Loucy (cell line): ENCODE measurements at regions not wholly inside any gene's neighbourhood (a gene's known extent, or its start where the extent isn't known, plus 50 kb on each side); places are given as distances from the start of the nearest gene placed in this dataset.

Experiments
- H2AFZ ChIP-seq: fragments of 200-600 bp; sonication (generic); 2 replicates; pipeline ENCODE4 v1.6.0; 2016; ENCODE audit warnings: antibody characterized with exemption, mild to moderate bottlenecking, low read length, moderate library complexity
- H3F3A ChIP-seq: fragments of 200-600 bp; 2 replicates; pipeline ENCODE4 v1.6.0; 2016; ENCODE audit warnings: antibody characterized with exemption, low read depth, mild to moderate bottlenecking
- H3K27me3 ChIP-seq: fragments of 200-600 bp; sonication (generic); 2 replicates; pipeline ENCODE4 v1.6.1; 2014; ENCODE audit warnings: low read length, mild to moderate bottlenecking; ENCODE audit not compliant: insufficient read depth, poor library complexity, severe bottlenecking
- H3K36me3 ChIP-seq: fragments of 200-600 bp; sonication (generic); 2 replicates; pipeline ENCODE4 v1.6.1; 2016; ENCODE audit warnings: low read length; ENCODE audit not compliant: insufficient read depth
- H3K4me1 ChIP-seq: fragments of 200-600 bp; sonication (generic); 2 replicates; pipeline ENCODE4 v1.5.1; 2014; ENCODE audit warnings: low read length, mild to moderate bottlenecking; ENCODE audit not compliant: insufficient read depth, poor library complexity, severe bottlenecking
- H3K4me2 ChIP-seq: fragments of 200-600 bp; sonication (generic); 2 replicates; pipeline ENCODE4 v1.6.0; 2014; ENCODE audit warnings: antibody characterized with exemption, low read length, low read depth, mild to moderate bottlenecking; ENCODE audit not compliant: poor library complexity, severe bottlenecking
- H3K4me3 ChIP-seq: fragments of 200-600 bp; sonication (generic); 2 replicates; pipeline ENCODE4 v1.5.1; 2014; ENCODE audit warnings: low read length, mild to moderate bottlenecking, mixed read lengths; ENCODE audit not compliant: poor library complexity, severe bottlenecking
- H3K79me2 ChIP-seq: fragments of 200-600 bp; sonication (generic); 2 replicates; pipeline ENCODE4 v1.6.1; 2014; ENCODE audit warnings: low read length; ENCODE audit not compliant: insufficient read depth
- H3K9ac ChIP-seq: fragments of 200-600 bp; sonication (generic); 2 replicates; pipeline ENCODE4 v1.6.0; 2014; ENCODE audit warnings: mild to moderate bottlenecking, low read depth, low read length, moderate library complexity; ENCODE audit not compliant: poor library complexity, severe bottlenecking
- H3K9me2 ChIP-seq: fragments of 200-600 bp; sonication (generic); replicated peaks from 2 replicates; pipeline ENCODE4 v1.6.1; 2016; ENCODE audit warnings: low read depth, low read length, mixed read lengths
- H3K9me3 ChIP-seq: fragments of 200-600 bp; sonication (generic); 2 replicates; pipeline ENCODE4 v1.6.1; 2014; ENCODE audit warnings: mild to moderate bottlenecking, antibody characterized with exemption, low read length, low read depth; ENCODE audit not compliant: insufficient read depth
- H4K20me1 ChIP-seq: fragments of 200-600 bp; sonication (generic); 2 replicates; pipeline ENCODE4 v1.6.0; 2014; ENCODE audit warnings: antibody characterized with exemption, low read length, mild to moderate bottlenecking; ENCODE audit not compliant: insufficient read depth, poor library complexity, severe bottlenecking
- EZH2phosphoT487 ChIP-seq: fragments of 200-600 bp; IDR thresholded peaks from 2 replicates; pipeline ENCODE4 v1.6.1; 2018; ENCODE audit warnings: antibody characterized with exemption, mild to moderate bottlenecking, moderate library complexity, borderline replicate concordance
- TF ChIP-seq, protein P1 (sequence below): fragments of 200-600 bp; sonication (generic); conservative IDR thresholded peaks from 2 replicates; pipeline ENCODE4 v1.5.1; 2014; ENCODE audit warnings: mild to moderate bottlenecking, antibody characterized with exemption, low read length

DNA sequence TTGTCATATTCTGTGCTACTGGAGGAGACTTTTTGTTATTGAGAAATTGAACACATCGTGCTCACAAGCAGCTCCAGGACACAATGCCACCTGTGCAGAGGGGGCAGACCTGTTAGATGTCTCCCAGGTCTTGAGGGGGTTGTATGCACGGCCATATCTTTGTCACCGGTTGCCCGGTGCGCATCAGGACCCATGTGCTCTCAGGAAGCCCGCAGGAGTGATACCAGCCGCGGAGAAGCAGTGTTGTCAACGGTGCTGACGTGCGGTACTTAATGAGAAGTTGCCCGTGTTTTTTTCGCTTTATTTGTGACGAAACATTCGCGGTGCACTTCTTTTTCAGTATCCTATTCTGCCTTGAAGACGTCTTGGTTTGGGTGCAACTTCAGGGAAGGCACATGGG is 128.2 kb upstream of the RTL1 start:
- no peak overlapping the region for H3K4me2 ChIP-seq

DNA sequence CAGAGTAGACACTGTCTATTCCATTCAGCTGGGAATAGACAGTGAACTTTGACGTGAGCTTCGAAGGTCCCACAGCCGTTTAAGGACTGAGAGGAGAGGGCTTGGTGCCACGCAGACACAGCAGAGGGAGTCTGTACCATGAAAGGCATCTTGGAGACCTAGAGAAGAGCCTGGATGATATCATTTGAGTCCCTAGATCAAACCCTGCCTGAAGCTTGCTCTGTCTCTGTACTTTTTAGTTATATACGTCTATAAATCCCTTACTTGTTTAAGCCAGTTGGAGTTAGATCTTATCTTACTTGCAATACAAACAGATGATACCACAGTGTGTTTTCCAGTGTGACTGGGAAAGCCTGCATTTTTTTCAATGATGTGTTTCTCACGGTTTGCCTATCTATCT is 128.9 kb upstream of the RTL1 start:
- TF ChIP-seq EZH2phosphoT487 = no peak
- TF ChIP-seq, protein P1, sequence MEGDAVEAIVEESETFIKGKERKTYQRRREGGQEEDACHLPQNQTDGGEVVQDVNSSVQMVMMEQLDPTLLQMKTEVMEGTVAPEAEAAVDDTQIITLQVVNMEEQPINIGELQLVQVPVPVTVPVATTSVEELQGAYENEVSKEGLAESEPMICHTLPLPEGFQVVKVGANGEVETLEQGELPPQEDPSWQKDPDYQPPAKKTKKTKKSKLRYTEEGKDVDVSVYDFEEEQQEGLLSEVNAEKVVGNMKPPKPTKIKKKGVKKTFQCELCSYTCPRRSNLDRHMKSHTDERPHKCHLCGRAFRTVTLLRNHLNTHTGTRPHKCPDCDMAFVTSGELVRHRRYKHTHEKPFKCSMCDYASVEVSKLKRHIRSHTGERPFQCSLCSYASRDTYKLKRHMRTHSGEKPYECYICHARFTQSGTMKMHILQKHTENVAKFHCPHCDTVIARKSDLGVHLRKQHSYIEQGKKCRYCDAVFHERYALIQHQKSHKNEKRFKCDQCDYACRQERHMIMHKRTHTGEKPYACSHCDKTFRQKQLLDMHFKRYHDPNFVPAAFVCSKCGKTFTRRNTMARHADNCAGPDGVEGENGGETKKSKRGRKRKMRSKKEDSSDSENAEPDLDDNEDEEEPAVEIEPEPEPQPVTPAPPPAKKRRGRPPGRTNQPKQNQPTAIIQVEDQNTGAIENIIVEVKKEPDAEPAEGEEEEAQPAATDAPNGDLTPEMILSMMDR = no peak
- no peaks in the 10 kb centered on the region for H3K36me3 ChIP-seq
- H3K4me2 ChIP-seq = no peak overlapping the region
- no peaks in the 10 kb centered on the region for H3K9me2 ChIP-seq
- no peaks in the 10 kb centered on the region for H3K4me1 ChIP-seq
- no peak overlapping the region for H3K9ac ChIP-seq
- H3F3A ChIP-seq = no peaks in the 10 kb centered on the region
- H3K4me3 ChIP-seq = no peak overlapping the region
- H3K9me3 ChIP-seq = no peaks in the 10 kb centered on the region
- no peak overlapping the region for H2AFZ ChIP-seq
- no peaks in the 10 kb centered on the region for H3K27me3 ChIP-seq
- no peaks in the 10 kb centered on the region for H4K20me1 ChIP-seq
- H3K79me2 ChIP-seq = no peaks in the 10 kb centered on the region

More for the DNA sequence above, 128.2 kb upstream of the RTL1 start:
- TF ChIP-seq, protein P1 = no peak
- TF ChIP-seq EZH2phosphoT487 = no peak
- H4K20me1 ChIP-seq = no peaks in the 10 kb centered on the region
- no peaks in the 10 kb centered on the region for H3K9me3 ChIP-seq
- H3K9me2 ChIP-seq = no peaks in the 10 kb centered on the region
- H3K9ac ChIP-seq = no peak overlapping the region
- no peaks in the 10 kb centered on the region for H3K36me3 ChIP-seq
- H2AFZ ChIP-seq = no peak overlapping the region
- H3K4me3 ChIP-seq = no peak overlapping the region
- H3K27me3 ChIP-seq = no peaks in the 10 kb centered on the region
- H3K79me2 ChIP-seq = no peaks in the 10 kb centered on the region
- no peaks in the 10 kb centered on the region for H3F3A ChIP-seq
- no peaks in the 10 kb centered on the region for H3K4me1 ChIP-seq

GRCh38 chr14:101033006-101033405 is 129.5 kb upstream of the RTL1 start:
- H3K27me3 ChIP-seq = no peaks in the 10 kb centered on the region

More at GRCh38 chr14:101033006-101033405, 129.5 kb upstream of the RTL1 start:
- Histone ChIP-seq H3K4me2 (no peak overlapping the region), H3K4me3 (no peak overlapping the region), H3F3A (no peaks in the 10 kb centered on the region), H4K20me1 (no peaks in the 10 kb centered on the region), H3K9me2 (no peaks in the 10 kb centered on the region), H3K9me3 (no peaks in the 10 kb centered on the region), H3K9ac (no peak overlapping the region), H2AFZ (no peak overlapping the region), H3K36me3 (no peaks in the 10 kb centered on the region), H3K79me2 (no peaks in the 10 kb centered on the region), H3K4me1 (no peaks in the 10 kb centered on the region)
- TF ChIP-seq EZH2phosphoT487 = no peak
- TF ChIP-seq, protein P1 = no peak
